HG02973 (cell line): ENCODE measurements at regions not wholly inside any gene's neighbourhood (a gene's known extent, or its start where the extent isn't known, plus 50 kb on each side); places are given as distances from the start of the nearest gene placed in this dataset.
"Not testable (repeated sequence)": the region's sequence is repeated elsewhere in the genome, so short reads cannot be mapped to it uniquely, and the experiment has no call there.

Source experiments
- ATAC-seq: cut with Tn5 transposase; IDR thresholded peaks from one replicate; pipeline ENCODE4 v1.9.1; 2021; ENCODE audit warnings: moderate library complexity; ENCODE audit not compliant: unreplicated experiment

- not testable (repeated sequence) for ATAC-seq
Measured at GRCh38 chr2:111420074-111420473, 299.4 kb downstream of the BCL2L11 start.

- ATAC-seq, result not testable (repeated sequence)
Measured at GRCh38 chr2:111420835-111421234, 300.1 kb downstream of the BCL2L11 start.

GRCh38 chr2:111421949-111422348 is 301.2 kb downstream of the BCL2L11 start:
- ATAC-seq, result not testable (repeated sequence)

GRCh38 chr2:111422562-111422961 is 301.8 kb downstream of the BCL2L11 start:
- not testable (repeated sequence) for ATAC-seq

- not testable (repeated sequence) for ATAC-seq
Measured at GRCh38 chr2:111423184-111423583, 302.5 kb downstream of the BCL2L11 start.

GRCh38 chr2:111424176-111424575 is 303.5 kb downstream of the BCL2L11 start:
- ATAC-seq, result not testable (repeated sequence)

GRCh38 chr2:111424851-111425309 is 304.2 kb downstream of the BCL2L11 start:
- peak; percentile 40 for ATAC-seq

GRCh38 chr2:111425789-111426201 is 305.1 kb downstream of the BCL2L11 start:
- ATAC-seq, result peak; percentile 33

- ATAC-seq, result not testable (repeated sequence)
Measured at GRCh38 chr2:111427346-111427745, 306.6 kb downstream of the BCL2L11 start.

GRCh38 chr2:111428915-111429314 is 308.2 kb downstream of the BCL2L11 start:
- not testable (repeated sequence) for ATAC-seq

- not testable (repeated sequence) for ATAC-seq
Measured at GRCh38 chr2:111429353-111429752, 308.6 kb downstream of the BCL2L11 start.

- not testable (repeated sequence) for ATAC-seq
Measured at GRCh38 chr2:111430817-111431661, 310.3 kb downstream of the BCL2L11 start.

GRCh38 chr2:111432423-111432822 is 311.7 kb downstream of the BCL2L11 start:
- ATAC-seq, result not testable (repeated sequence)

- not testable (repeated sequence) for ATAC-seq
Measured at GRCh38 chr2:111432916-111433499, 312.3 kb downstream of the BCL2L11 start.

GRCh38 chr2:111433892-111434607 is 313.3 kb downstream of the BCL2L11 start:
- ATAC-seq, result not testable (repeated sequence)

- ATAC-seq, result not testable (repeated sequence)
Measured at GRCh38 chr2:111434608-111434939, 313.9 kb downstream of the BCL2L11 start.

- not testable (repeated sequence) for ATAC-seq
Measured at GRCh38 chr2:111435553-111436310, 315.0 kb downstream of the BCL2L11 start.

- ATAC-seq, result not testable (repeated sequence)
Measured at GRCh38 chr2:111436411-111436810, 315.7 kb downstream of the BCL2L11 start.

- ATAC-seq, result not testable (repeated sequence)
Measured at GRCh38 chr2:111437288-111437990, 316.7 kb downstream of the BCL2L11 start.

- not testable (repeated sequence) for ATAC-seq
Measured at GRCh38 chr2:111438161-111438560, 317.4 kb downstream of the BCL2L11 start.
